ENCODE measurements at regions not wholly inside any gene's neighbourhood (a gene's known extent, or its start where the extent isn't known, plus 50 kb on each side); places are given as distances from the start of the nearest gene placed in this dataset.
"Not testable (repeated sequence)": the region's sequence is repeated elsewhere in the genome, so short reads cannot be mapped to it uniquely, and the experiment has no call there.

DNA sequence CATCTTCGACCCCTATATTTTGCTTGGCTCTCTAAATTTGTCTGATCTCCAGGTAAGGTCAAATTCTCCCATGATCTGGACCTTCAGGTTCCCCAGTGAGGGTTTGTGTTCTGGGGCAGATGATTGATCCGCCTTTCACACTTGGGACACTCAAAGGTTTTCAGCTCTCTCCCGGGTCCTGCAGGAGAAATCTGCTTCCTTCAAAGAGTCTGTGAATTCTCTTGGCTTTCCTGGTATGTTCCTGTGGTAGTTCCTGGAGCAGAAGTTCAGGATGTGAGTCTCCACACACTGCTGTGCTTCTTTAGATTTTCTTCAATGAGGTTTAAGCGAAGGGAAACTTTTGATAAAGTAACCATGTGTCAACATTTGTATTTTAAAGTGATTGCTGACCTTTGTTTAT is 318.0 kb downstream of the TAF11L14 start:
- intact Hi-C loops (cut with micrococcal nuclease): no loop called here
- Mint-ChIP-seq H3K27me3 (no peaks in the 10 kb centered on the region), H3K4me3 (no peak overlapping the region), H3K36me3 (ENCODE audit: low read depth) (no peaks in the 10 kb centered on the region), H3K27ac (no peak overlapping the region), H3K9me3 (peaks cover 41% of the 10 kb centered on the region), H3K4me1 (ENCODE audit: low read depth) (no peaks in the 10 kb centered on the region)

DNA sequence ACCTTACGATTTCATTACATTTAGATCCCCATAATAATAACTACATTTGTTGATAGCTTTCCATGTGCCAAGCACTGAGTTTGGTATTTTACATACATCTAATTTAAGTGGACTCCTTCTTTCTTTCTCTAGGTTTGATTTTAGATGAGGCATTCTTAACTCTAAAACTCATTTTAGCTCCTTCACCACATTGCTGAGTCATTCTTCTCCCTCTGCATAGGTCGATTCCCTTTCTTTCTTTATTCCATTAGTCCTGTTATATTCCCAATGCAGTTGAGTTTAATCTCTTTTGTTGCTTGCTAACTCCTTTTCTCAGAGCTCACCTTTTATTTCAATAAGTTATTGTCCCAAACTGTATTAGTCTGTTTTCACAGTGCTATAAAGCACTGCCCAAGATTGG is 329.8 kb downstream of the TAF11L14 start:
- Mint-ChIP-seq H3K4me1 (ENCODE audit: low read depth) (no peaks in the 10 kb centered on the region), H3K36me3 (ENCODE audit: low read depth) (no peaks in the 10 kb centered on the region), H3K27ac (no peak overlapping the region), H3K4me3 (no peak overlapping the region), H3K27me3 (no peaks in the 10 kb centered on the region), H3K9me3 (peaks cover 48% of the 10 kb centered on the region)
- intact Hi-C loops (cut with micrococcal nuclease): no loop called here

GRCh38 chr5:17966640-17967402 is 332.6 kb downstream of the TAF11L14 start:
- intact Hi-C loops (cut with micrococcal nuclease): no loop called here
- Mint-ChIP-seq H3K4me1 (ENCODE audit: low read depth) (no peaks in the 10 kb centered on the region), H3K4me3 (no peak overlapping the region), H3K27me3 (no peaks in the 10 kb centered on the region), H3K36me3 (ENCODE audit: low read depth) (no peaks in the 10 kb centered on the region), H3K9me3 (peaks cover 50% of the 10 kb centered on the region), H3K27ac (no peak overlapping the region)

DNA sequence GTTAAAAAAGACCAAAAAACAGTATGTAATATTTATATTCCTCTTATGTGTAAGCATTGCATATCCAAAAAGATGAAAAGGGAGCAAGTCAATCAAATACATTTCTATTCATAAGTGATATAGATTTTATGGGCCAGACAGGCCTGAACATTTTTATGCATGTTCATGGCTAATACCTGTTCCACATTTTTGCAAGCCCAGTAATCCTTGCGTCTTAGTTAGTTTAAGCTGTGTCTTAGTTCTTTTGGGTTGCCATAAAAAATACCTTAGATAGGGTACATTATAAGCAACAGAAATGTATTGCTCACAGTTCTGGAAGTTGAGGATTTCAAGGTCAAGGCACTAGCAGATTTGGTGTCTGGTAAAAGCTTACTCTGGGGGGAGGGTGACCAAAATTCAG is 342.1 kb downstream of the TAF11L14 start:
- H3K4me1 Mint-ChIP-seq (ENCODE audit: low read depth): no peaks in the 10 kb centered on the region
- no peaks in the 10 kb centered on the region for H3K27me3 Mint-ChIP-seq
- no peak overlapping the region for H3K4me3 Mint-ChIP-seq
- H3K27ac Mint-ChIP-seq: no peak overlapping the region
- no peaks in the 10 kb centered on the region for H3K9me3 Mint-ChIP-seq
- intact Hi-C loops (cut with micrococcal nuclease): no loop called here
- H3K36me3 Mint-ChIP-seq (ENCODE audit: low read depth): no peaks in the 10 kb centered on the region

DNA sequence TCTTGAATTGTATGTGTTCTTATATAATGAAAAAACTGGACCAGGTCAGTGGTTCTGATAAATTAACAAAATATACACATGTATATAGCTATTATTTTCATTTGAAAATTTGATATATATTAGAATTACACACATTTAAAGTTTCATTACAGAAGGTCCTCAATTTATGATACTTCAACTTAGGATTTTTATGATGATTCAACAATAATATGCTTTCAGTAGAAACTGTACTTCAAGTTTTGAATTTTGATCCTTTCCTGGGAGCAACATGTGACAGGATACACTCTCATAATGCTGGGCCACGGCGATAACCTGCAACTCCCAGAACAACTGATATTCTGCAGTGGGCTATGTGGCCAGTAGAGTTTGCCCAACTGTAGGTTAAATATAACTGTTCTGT is 344.7 kb downstream of the TAF11L14 start:
- Mint-ChIP-seq H3K27ac (no peak overlapping the region), H3K4me1 (ENCODE audit: low read depth) (no peaks in the 10 kb centered on the region), H3K27me3 (no peaks in the 10 kb centered on the region), H3K9me3 (no peaks in the 10 kb centered on the region), H3K36me3 (ENCODE audit: low read depth) (no peaks in the 10 kb centered on the region), H3K4me3 (no peak overlapping the region)
- intact Hi-C loops (cut with micrococcal nuclease): no loop called here

DNA sequence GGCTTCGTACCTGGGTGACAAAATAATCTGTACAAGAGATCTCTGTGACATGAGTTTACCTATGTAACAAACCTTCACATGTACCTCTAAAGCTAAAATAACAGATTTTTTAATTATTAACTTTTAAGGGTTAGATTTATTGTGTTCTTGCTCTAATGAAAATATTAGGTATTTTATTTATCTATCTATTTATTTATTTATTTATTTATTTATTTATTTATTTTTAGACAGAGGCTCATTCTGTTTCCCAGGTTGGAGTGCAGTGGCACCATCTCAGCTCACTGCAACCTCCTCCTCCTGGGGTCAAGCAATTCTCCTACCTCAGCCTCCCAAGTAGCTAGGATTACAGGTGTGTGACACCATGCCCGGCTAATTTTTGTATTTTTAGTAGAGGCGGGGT is 348.4 kb downstream of the TAF11L14 start:
- intact Hi-C loops (cut with micrococcal nuclease); H3K4me1 Mint-ChIP-seq (ENCODE audit: low read depth); H3K27me3 Mint-ChIP-seq; H3K4me3 Mint-ChIP-seq; H3K36me3 Mint-ChIP-seq (ENCODE audit: low read depth); H3K9me3 Mint-ChIP-seq; H3K27ac Mint-ChIP-seq: not testable (repeated sequence)

- Mint-ChIP-seq H3K27me3 (no peaks in the 10 kb centered on the region), H3K4me3 (no peak overlapping the region), H3K9me3 (no peaks in the 10 kb centered on the region), H3K36me3 (ENCODE audit: low read depth) (no peaks in the 10 kb centered on the region), H3K4me1 (ENCODE audit: low read depth) (no peaks in the 10 kb centered on the region), H3K27ac (no peak overlapping the region)
- intact Hi-C loops (cut with micrococcal nuclease): no loop called here
These were observed 354.8 kb downstream of the TAF11L14 start for GRCh38 chr5:17989036-17989435.

DNA sequence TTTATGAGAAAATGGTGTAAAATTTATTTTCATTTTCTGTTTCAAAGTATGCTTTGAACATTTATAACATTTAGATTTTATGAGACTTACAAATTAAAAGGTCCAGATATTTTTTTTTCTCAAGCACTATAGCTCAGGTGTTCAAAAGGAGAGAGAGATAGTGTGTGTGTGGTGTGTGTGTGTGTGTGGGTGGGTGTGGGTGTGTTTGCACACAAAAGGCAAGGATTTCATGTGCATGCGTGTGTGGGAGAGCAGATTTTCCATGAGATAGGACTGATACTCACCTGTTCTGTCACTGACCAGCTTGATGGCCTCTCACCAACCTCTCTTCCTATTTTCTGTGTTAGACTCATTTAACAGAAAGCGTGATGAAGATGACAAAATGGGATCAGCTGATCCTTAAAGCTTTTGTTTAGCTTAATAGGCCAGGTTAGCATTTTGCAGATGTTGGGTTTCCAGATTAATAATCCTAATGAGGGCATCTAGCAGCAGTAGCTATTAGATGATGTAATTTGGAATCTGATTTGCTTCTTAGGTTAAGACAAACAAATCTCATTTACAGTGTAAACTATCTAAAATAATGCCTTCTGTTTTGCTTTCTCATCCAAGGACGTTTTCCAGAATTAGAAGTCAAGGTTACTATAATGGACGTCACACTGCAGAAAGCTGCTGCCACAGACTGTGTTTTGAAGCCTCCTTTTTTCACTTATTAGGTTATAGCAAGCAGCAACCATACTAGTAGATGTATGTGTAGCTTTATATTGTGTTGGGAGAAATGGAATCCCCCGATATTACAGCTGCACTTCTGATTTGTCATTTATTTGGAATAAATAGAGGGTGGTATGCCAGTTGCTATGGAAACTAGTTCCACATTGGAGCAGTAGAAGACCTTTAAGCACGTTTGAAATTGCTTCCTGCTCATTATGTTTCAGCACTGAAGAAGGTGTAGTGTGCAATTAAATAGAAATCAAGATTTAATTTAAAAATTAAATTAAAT is 355.6 kb downstream of the TAF11L14 start:
- Mint-ChIP-seq H3K27me3 (no peaks in the 10 kb centered on the region), H3K27ac (no peak overlapping the region), H3K36me3 (ENCODE audit: low read depth) (no peaks in the 10 kb centered on the region), H3K4me3 (no peak overlapping the region), H3K4me1 (ENCODE audit: low read depth) (no peaks in the 10 kb centered on the region), H3K9me3 (no peaks in the 10 kb centered on the region)
- intact Hi-C loops (cut with micrococcal nuclease): no loop called here

DNA sequence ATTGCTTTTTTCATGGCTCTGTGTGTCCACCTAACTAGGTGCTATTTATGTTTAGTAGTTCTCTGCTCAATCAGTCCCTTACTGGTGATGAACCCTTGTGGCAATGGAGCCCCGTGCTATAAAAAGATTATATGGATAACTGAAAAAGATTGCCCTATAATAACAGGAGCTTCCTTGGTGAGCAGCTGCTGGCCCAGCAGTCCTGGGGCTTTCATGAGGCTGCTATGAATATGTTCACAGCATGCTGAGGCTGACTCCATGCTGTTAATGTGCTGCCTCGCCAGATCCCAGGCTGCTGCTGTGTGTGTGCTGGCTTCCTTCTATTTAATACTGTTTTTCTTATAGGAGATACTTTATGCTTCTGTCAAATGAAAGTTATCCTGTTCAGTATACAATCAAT is 357.5 kb downstream of the TAF11L14 start:
- Mint-ChIP-seq H3K36me3 (ENCODE audit: low read depth) (no peaks in the 10 kb centered on the region), H3K27ac (no peak overlapping the region), H3K4me3 (no peak overlapping the region), H3K9me3 (no peaks in the 10 kb centered on the region), H3K4me1 (ENCODE audit: low read depth) (no peaks in the 10 kb centered on the region), H3K27me3 (no peaks in the 10 kb centered on the region)
- intact Hi-C loops (cut with micrococcal nuclease): no loop called here

- intact Hi-C loops (cut with micrococcal nuclease): no loop called here
- no peak overlapping the region for H3K4me3 Mint-ChIP-seq
- no peaks in the 10 kb centered on the region for H3K4me1 Mint-ChIP-seq (ENCODE audit: low read depth)
- H3K27me3 Mint-ChIP-seq: no peaks in the 10 kb centered on the region
- no peak overlapping the region for H3K27ac Mint-ChIP-seq
- H3K9me3 Mint-ChIP-seq: no peaks in the 10 kb centered on the region
- no peaks in the 10 kb centered on the region for H3K36me3 Mint-ChIP-seq (ENCODE audit: low read depth)
These were observed 358.0 kb downstream of the TAF11L14 start for GRCh38 chr5:17992291-17992690.

- H3K27ac Mint-ChIP-seq: no peak overlapping the region
- H3K36me3 Mint-ChIP-seq (ENCODE audit: low read depth): no peaks in the 10 kb centered on the region
- H3K4me1 Mint-ChIP-seq (ENCODE audit: low read depth): no peaks in the 10 kb centered on the region
- H3K4me3 Mint-ChIP-seq: no peak overlapping the region
- no peaks in the 10 kb centered on the region for H3K9me3 Mint-ChIP-seq
- intact Hi-C loops (cut with micrococcal nuclease): no loop called here
- no peaks in the 10 kb centered on the region for H3K27me3 Mint-ChIP-seq
These were observed 361.7 kb downstream of the TAF11L14 start for GRCh38 chr5:17995997-17996396.

DNA sequence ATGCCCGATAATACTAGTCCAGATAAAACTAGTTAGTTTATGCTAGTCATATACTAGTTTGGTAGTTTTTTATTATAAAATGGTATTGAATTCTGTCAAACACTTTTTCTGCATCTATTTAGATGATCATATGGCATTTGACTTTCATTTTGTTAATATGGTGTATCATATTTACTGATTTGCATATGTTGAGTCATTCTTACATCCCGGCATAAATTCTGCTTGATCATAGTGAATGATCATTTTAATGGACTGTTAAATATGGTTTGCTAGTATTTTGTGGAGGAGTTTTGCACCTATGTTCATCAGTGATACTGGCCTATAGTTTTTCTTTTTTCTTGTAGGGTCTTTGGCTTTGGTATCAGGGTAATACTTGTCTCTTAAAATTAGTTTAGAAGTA is 365.6 kb downstream of the TAF11L14 start:
- H3K27me3 Mint-ChIP-seq: no peaks in the 10 kb centered on the region
- H3K4me3 Mint-ChIP-seq: no peak overlapping the region
- intact Hi-C loops (cut with micrococcal nuclease): no loop called here
- H3K4me1 Mint-ChIP-seq (ENCODE audit: low read depth): no peaks in the 10 kb centered on the region
- peaks cover 16% of the 10 kb centered on the region for H3K9me3 Mint-ChIP-seq
- no peak overlapping the region for H3K27ac Mint-ChIP-seq
- H3K36me3 Mint-ChIP-seq (ENCODE audit: low read depth): no peaks in the 10 kb centered on the region

- Mint-ChIP-seq H3K27me3 (no peaks in the 10 kb centered on the region), H3K27ac (no peak overlapping the region), H3K9me3 (peaks cover 22% of the 10 kb centered on the region), H3K4me1 (ENCODE audit: low read depth) (no peaks in the 10 kb centered on the region), H3K4me3 (no peak overlapping the region), H3K36me3 (ENCODE audit: low read depth) (no peaks in the 10 kb centered on the region)
- intact Hi-C loops (cut with micrococcal nuclease): no loop called here
These were observed 366.5 kb downstream of the TAF11L14 start for GRCh38 chr5:18000744-18001143.

DNA sequence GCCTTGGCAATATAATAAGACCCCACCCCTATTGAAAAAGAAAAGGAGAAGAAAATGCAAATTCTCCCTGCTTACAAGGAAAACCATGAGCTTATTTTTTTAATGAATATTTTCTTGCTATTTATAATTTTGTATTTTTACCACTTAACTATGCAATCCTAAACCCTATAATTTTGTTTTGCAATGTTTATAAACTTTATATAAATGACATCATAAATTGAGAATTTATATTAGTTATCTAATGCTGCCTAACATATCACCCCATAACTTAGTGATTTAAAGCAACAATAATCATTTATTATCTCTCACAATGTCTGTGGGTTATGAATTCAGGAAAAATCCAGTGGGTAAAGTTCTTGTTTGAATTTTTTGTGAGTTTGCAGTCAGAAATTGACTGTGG is 369.1 kb downstream of the TAF11L14 start:
- no peaks in the 10 kb centered on the region for H3K4me1 Mint-ChIP-seq (ENCODE audit: low read depth)
- no peaks in the 10 kb centered on the region for H3K27me3 Mint-ChIP-seq
- H3K9me3 Mint-ChIP-seq: peaks cover 27% of the 10 kb centered on the region

More for the DNA sequence above, 369.1 kb downstream of the TAF11L14 start:
- Mint-ChIP-seq H3K4me3 (no peak overlapping the region), H3K27ac (no peak overlapping the region), H3K36me3 (ENCODE audit: low read depth) (no peaks in the 10 kb centered on the region)
- intact Hi-C loops (cut with micrococcal nuclease): no loop called here
